Motor neuron (in vitro differentiated cells): ENCODE measurements at regions not wholly inside any gene's neighbourhood (a gene's known extent, or its start where the extent isn't known, plus 50 kb on each side); places are given as distances from the start of the nearest gene placed in this dataset.
"Not testable (repeated sequence)": the region's sequence is repeated elsewhere in the genome, so short reads cannot be mapped to it uniquely, and the experiment has no call there.

Experiments used
- ATAC-seq, 8 experiments: fragments of 200-7000 bp; cut with Tn5 transposase; replicated peaks in 6 of 8; 2 replicates each; pipeline ENCODE4 v1.8.0; 2021; ENCODE audit warnings: mild to moderate bottlenecking in 8 of 8, moderate library complexity in 8 of 8
- H3K27ac ChIP-seq, 2 donors: fragments of 250-450 bp; sonication (Bioruptor Pico); 2 replicates each; pipeline ENCODE4 v1.9.0; 2021; ENCODE audit warnings: antibody characterized with exemption in 2 of 2, mild to moderate bottlenecking in 2 of 2, moderate library complexity in 1 of 2
- H3K4me1 ChIP-seq, 2 donors: fragments of 250-450 bp; sonication (Bioruptor Pico); replicated peaks in 1 of 2; 2 replicates each; pipeline ENCODE4 v1.6.1; 2021; ENCODE audit warnings: antibody characterized with exemption in 2 of 2, mild to moderate bottlenecking in 2 of 2, moderate library complexity in 1 of 2
- H3K4me3 ChIP-seq, 5 donors: fragments of 250-450 bp; sonication (Bioruptor Pico); 2 replicates each; pipeline ENCODE4 v1.9.0; 2021; ENCODE audit warnings: antibody characterized with exemption in 5 of 5, mild to moderate bottlenecking in 5 of 5, moderate library complexity in 4 of 5
- WGBS, 10 experiments: fragments of 450-650 bp; shearing (Covaris generic); methylation state at CpG; one replicate each; pipeline ENCODE4 v1.0.0; 2022; 5-methylcytosine and 5-hydroxymethylcytosine counted together
- in situ Hi-C, 9 experiments: fragments of 400-800 bp; cut with MboI; loops; one replicate each; pipeline ENCODE4 v1.15.0; 2021; ENCODE audit warnings: low sequenced_read_pairs in 9 of 9, low pct_unique_long_range_greater_than_20kb in 2 of 9; ENCODE audit not compliant: unreplicated experiment in 9 of 9

GRCh38 chr5:108561416-108562204, 179.7 kb upstream of the FBXL17 start:
- Histone ChIP-seq H3K4me1 (peaks cover 0 to 3% of the 10 kb centered on the region in 2 donors), H3K4me3 (no peak overlapping the region), H3K27ac (no peak overlapping the region)
- in situ Hi-C loops, result no loop called here
- ATAC-seq, result peak in 3 of 8 experiments; percentile 59 to 76 (median 73)
- 13 to 100% (median 30%) methylated on average over 1 to 2 of the region's 2 CpGs; no CpG with 5 or more reads in 3 of the 10 experiments for WGBS, 10 experiments

DNA sequence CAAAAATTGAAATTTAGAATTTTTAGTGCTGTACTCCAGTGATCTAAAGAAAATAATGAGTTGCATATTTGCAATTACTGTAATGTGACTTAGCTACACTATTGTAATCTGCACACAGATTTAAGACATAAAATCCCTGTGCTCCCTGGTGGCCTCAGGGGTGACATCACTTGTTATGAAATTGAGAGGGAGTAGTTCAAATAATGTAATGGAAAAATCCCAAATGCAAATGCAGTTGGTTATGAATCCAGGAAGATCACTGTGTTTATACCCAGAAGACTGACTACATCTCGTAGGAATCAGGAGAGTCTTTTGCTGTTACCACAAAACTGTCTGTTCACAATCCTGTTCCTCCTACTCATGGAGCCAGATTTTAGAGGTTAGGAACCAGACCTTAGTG, 178.7 kb upstream of the FBXL17 start:
- in situ Hi-C loops, result no loop called here
- Histone ChIP-seq H3K4me3 (no peak overlapping the region), H3K27ac (no peak overlapping the region), H3K4me1 (peaks cover 6 to 11% of the 10 kb centered on the region in 2 donors)
- peak in 3 of 8 experiments; percentile 90 to 96 (median 91) for ATAC-seq
- 0 to 100% (median 70%) methylated on average over 1 of the region's 1 CpG; no CpG with 5 or more reads in 4 of the 10 experiments for WGBS, 10 experiments

GRCh38 chr5:108560166-108560565, 178.3 kb upstream of the FBXL17 start:
- in situ Hi-C loops, result no loop called here
- Histone ChIP-seq H3K4me1 (peaks cover 6 to 11% of the 10 kb centered on the region in 2 donors), H3K27ac (no peak overlapping the region), H3K4me3 (no peak overlapping the region)
- WGBS, 10 experiments, result 88 to 100% methylated on average over 1 of the region's 2 CpGs; no CpG with 5 or more reads in 8 of the 10 experiments
- no peak for ATAC-seq

GRCh38 chr5:108558840-108559239, 176.9 kb upstream of the FBXL17 start:
- ATAC-seq, in situ Hi-C loops, H3K4me3 ChIP-seq, H3K27ac ChIP-seq: not testable (repeated sequence)
- peaks cover 6 to 11% of the 10 kb centered on the region in 2 donors for H3K4me1 ChIP-seq
- no CpG with 5 or more reads among the region's 24 CpGs for WGBS, 10 experiments

- WGBS, 10 experiments, result 64 to 100% (median 100%) methylated on average over 1 to 2 of the region's 5 CpGs; no CpG with 5 or more reads in 2 of the 10 experiments
- H3K4me3 ChIP-seq, in situ Hi-C loops, H3K27ac ChIP-seq, ATAC-seq: not testable (repeated sequence)
- peaks cover 6 to 11% of the 10 kb centered on the region in 2 donors for H3K4me1 ChIP-seq
Measured at GRCh38 chr5:108558142-108558541, 176.2 kb upstream of the FBXL17 start.

GRCh38 chr5:108557686-108558085, 175.8 kb upstream of the FBXL17 start:
- ATAC-seq, result no peak
- 80 to 100% (median 92%) methylated on average over 1 to 2 of the region's 2 CpGs; no CpG with 5 or more reads in 4 of the 10 experiments for WGBS, 10 experiments
- H3K4me1 ChIP-seq, result peaks cover 6 to 11% of the 10 kb centered on the region in 2 donors
- in situ Hi-C loops, result no loop called here
- no peak overlapping the region for H3K4me3 ChIP-seq
- H3K27ac ChIP-seq, result no peak overlapping the region

- in situ Hi-C loops, result no loop called here
- Histone ChIP-seq H3K4me3 (no peak overlapping the region), H3K27ac (no peak overlapping the region), H3K4me1 (peaks cover 6 to 10% of the 10 kb centered on the region in 2 donors)
- WGBS, 10 experiments, result 19 to 89% (median 60%) methylated on average over 1 to 5 of the region's 5 CpGs; no CpG with 5 or more reads in 1 of the 10 experiments
- peak in 5 of 8 experiments; percentile 92 to 97 (median 95) for ATAC-seq
Measured at GRCh38 chr5:108556441-108557145, 174.7 kb upstream of the FBXL17 start.

GRCh38 chr5:108548684-108549596, 167.0 kb upstream of the FBXL17 start:
- H3K4me1 ChIP-seq, result peaks cover 0 to 5% of the 10 kb centered on the region in 2 donors
- in situ Hi-C loops, result no loop called here
- ATAC-seq, result no peak
- H3K4me3 ChIP-seq, result no peak overlapping the region
- no peak overlapping the region for H3K27ac ChIP-seq
- WGBS, 10 experiments, result 46 to 79% (median 66%) methylated on average over 4 to 9 of the region's 10 CpGs; no CpG with 5 or more reads in 1 of the 10 experiments

GRCh38 chr5:108546939-108547338, 165.0 kb upstream of the FBXL17 start:
- 20 to 86% (median 69%) methylated on average over 1 to 5 of the region's 6 CpGs; no CpG with 5 or more reads in 2 of the 10 experiments for WGBS, 10 experiments
- in situ Hi-C loops, result no loop called here
- H3K27ac ChIP-seq, result no peak overlapping the region
- no peak overlapping the region for H3K4me3 ChIP-seq
- peaks cover 0 to 5% of the 10 kb centered on the region in 2 donors for H3K4me1 ChIP-seq
- ATAC-seq, result no peak

GRCh38 chr5:108545301-108545700, 163.4 kb upstream of the FBXL17 start:
- WGBS, 10 experiments, result 0% methylated on average over 1 of the region's 1 CpG; no CpG with 5 or more reads in 5 of the 10 experiments
- Histone ChIP-seq H3K4me3 (no peak overlapping the region), H3K4me1 (peaks cover 0 to 5% of the 10 kb centered on the region in 2 donors), H3K27ac (no peak overlapping the region)
- in situ Hi-C loops, result no loop called here
- peak in 1 of 8 experiments; percentile 48 for ATAC-seq

- no peak overlapping the region for H3K4me3 ChIP-seq
- peaks cover 0 to 5% of the 10 kb centered on the region in 2 donors for H3K4me1 ChIP-seq
- in situ Hi-C loops, result no loop called here
- no peak overlapping the region for H3K27ac ChIP-seq
- 9 to 100% (median 80%) methylated on average over 1 of the region's 1 CpG; no CpG with 5 or more reads in 2 of the 10 experiments for WGBS, 10 experiments
- no peak for ATAC-seq
Measured at GRCh38 chr5:108543486-108543885, 161.6 kb upstream of the FBXL17 start.

DNA sequence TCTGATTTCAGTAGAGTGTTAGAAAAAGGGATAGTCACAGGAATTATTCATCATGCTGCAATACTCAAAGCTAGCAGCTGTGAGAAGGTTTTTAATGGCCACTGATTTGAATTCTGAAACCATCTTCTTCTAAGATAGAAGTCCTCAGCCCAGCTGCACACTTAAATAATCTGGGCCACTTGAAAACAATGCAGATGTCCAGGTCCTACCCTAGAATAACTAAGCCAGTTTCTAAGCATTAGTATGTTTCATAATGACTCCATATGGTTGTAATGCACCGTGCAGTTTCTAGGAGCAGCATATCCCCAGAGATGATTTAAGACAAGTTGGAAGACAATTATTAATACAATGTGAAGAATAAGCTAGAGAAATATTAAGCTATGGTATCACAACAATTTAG, 159.9 kb upstream of the FBXL17 start:
- in situ Hi-C loops, result no loop called here
- Histone ChIP-seq H3K4me3 (no peak overlapping the region), H3K4me1 (peaks cover 0 to 5% of the 10 kb centered on the region in 2 donors), H3K27ac (no peak overlapping the region)
- 0 to 100% (median 53%) methylated on average over 1 of the region's 1 CpG; no CpG with 5 or more reads in 2 of the 10 experiments for WGBS, 10 experiments
- peak in 2 of 8 experiments; percentile 49 to 89 for ATAC-seq
